ENCODE measurements at regions not wholly inside any gene's neighbourhood (a gene's known extent, or its start where the extent isn't known, plus 50 kb on each side); places are given as distances from the start of the nearest gene placed in this dataset.

DNA sequence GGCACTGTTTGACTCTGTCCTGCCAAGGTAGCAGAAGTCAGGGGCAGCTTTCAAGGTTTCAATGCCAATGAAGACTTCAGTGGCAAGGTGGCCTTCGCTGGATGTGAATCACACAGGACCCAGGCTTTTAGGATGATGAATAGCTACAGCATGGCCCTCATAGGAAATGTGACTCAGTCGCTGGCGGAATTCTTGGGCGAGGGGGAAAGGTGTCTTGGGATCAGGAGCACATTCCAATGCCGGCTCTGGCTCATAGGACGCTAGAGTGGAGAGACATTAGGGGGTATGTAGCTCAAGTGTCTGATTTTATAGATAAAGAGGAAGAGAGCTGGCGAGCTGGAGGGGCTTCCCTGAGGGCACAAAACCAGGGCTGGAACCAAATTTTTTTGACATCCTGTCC lies 68.6 kb downstream of the SMIM21 start:
- DNase-seq (ENCODE audit: low read depth in 2 of 2) = peak in 1 of 2 donors; percentile 10

DNA sequence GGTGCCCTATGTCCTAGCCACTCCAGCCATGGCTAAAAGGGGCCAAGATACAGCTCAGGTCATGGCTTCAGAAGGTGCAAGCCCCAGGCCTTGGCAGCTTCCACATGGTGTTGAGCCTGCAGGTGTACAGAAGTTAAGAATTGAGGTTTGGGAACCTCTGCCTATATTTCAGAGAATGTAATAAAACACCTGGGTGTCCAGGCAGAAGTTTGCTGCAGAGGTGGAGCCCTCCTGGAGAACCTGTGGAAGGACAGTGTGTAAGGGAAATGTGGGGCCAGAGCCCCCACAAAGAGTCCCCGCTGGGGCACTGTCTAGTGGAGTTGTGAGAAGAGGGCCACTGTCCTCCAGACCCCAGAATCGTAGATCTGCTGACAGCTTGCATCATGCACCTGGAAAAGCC lies 74.1 kb downstream of the SMIM21 start:
- DNase-seq (ENCODE audit: low read depth in 2 of 2) = no peak

DNA sequence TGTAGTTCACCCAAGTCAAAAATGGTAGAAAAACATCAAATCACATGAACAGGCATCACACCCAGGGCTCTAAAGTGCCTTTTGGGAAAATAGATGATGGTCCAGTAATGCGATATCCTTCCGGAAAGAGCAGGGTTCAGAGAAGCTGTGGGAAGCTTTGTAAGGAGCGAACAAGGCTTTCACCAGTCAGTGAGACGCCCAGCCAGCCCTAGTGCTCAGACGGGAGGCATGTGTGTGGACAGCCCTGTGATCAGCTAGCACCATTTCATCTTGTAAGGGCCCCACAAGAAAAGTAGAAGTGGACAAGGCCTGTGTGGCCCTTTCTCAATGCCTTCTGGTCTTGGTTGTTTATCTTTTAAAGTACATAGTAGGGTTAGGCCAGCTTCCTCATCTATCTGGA lies 76.1 kb downstream of the SMIM21 start:
- no peak for DNase-seq (ENCODE audit: low read depth in 2 of 2)

DNA sequence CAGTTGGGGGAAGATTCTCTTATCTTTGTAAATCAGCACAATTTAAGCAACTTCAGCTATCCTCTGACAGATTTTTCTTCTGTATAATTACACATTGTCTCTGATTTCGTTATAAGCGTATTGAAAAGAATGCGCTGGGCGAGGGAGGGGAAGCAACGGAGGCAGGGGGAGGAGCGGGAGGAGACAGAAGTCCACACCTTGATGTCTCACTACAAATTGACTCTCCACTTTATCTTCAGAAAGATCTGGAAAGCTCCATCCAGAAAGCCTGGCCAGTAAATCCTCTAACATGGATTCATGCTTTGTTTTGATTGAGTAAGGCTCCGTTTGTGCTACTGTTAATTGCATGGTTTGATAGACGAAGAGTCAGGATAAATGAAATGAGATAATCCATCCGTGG lies 76.6 kb downstream of the SMIM21 start:
- no peak for DNase-seq (ENCODE audit: low read depth in 2 of 2)

DNA sequence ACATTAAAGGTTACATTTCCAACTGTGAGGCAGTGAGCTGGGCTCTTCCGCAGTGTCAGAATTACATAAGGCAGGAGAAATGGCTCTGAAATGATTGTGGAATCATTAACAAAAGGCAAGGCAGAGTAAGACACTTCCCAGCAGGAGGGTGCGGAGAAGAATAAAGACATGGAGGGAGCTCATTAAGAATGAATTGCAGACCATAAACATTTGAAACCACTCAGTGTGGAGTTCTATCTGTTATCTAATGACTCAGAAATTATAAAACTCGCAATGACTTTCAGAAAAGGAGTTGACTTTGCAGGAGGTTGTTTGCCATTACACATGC lies 77.0 kb downstream of the SMIM21 start:
- no peak for DNase-seq (ENCODE audit: low read depth in 2 of 2)

DNA sequence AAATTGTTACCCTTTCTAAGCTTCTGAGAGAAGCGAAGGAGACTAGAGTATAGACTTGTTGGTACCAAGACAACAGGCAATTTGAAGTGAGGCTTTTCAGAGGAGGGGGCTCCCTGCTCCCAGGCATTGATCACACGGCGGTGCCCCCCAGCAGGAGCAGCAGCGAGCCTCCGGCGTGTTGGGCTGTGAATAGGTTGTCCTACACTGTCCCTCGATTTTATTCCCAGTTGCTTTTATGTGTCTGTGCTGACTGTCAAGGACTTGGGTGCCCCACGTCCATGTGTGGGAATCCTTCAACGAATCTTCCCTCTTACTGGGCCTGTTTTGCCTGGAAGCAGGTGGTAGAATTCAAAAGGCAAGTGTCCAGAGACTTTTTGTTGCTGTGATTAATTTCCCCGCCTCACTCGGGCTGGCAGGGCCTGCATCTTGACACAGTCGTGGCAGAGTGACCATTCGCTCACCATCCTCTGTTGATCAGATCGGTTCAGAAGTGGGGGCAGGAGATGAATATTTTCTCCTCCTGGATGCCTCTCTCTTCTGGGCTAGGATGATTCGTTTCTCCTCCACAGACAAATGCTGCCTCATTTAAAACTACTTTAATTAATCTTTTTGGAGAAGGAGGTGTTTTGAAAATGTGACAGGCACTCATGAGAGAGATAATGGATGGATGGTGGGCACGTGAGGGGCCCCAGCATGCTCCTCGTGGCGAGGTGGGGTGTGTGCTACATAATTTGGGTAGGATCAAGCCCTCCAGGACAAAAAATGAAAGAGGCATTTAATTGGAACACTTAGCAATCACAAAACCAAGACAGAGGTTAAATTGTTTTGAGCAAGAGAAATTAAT lies 77.6 kb downstream of the SMIM21 start:
- DNase-seq (ENCODE audit: low read depth in 2 of 2) = no peak

DNA sequence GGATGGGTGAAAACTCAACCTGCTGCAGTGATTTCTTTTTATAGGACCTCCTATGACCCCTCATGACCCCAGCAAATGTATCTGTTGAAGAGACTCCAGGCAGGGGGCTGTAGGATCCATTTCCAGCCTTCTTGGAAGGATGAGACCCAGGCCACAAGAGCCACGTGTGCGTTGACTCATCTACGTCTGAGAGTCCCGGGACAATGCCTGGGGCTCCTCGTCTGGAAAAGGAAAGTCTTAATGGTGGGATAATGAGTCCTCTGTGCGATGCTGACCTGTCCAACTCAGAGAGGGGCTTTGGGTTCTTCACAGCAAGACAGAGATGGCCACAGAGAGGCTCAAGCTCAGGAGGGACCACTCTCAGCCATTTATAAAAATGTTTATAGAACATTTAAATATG lies 80.8 kb downstream of the SMIM21 start:
- no peak for DNase-seq (ENCODE audit: low read depth in 2 of 2)

DNA sequence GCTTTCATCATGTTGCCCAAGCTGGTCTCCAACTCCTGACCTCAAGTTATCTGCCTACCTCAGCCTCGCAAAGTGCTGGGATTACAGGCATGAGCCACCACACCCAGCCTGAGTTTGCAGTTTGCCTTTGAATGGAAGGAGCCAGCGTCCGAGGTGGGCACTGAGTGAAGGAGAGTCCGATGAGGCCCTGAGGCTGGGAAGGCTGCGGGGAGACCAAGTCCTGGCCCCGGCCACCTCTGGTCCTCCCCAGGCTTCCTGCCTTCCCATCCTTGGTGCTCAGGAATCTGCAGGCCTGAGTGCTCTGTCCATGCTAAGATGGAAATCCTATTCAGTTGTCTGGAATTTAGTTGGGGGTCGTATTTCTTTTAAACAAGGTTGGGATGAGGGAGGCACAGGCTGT lies 82.9 kb downstream of the SMIM21 start:
- no peak for DNase-seq (ENCODE audit: low read depth in 2 of 2)

DNA sequence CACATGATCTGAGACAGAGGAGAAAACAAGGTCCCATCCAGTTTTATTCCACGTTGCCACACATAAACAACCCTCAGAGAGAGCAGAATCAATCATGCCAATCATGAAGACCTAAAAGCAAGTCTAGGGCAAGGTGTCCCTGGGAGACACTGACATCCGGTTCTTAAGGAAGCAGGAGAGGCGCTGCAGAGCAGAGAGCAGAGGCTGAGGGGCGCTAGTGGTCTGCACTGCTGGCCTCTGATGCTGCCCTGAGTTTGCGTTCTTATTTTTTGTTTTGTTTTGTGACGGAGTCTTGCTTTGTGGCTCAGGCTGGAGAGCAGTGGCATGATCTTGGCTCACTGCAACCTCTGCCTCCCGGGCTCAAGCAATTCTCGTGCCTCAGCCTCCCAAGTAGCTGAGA lies 83.3 kb downstream of the SMIM21 start:
- DNase-seq (ENCODE audit: low read depth in 2 of 2) = no peak

DNA sequence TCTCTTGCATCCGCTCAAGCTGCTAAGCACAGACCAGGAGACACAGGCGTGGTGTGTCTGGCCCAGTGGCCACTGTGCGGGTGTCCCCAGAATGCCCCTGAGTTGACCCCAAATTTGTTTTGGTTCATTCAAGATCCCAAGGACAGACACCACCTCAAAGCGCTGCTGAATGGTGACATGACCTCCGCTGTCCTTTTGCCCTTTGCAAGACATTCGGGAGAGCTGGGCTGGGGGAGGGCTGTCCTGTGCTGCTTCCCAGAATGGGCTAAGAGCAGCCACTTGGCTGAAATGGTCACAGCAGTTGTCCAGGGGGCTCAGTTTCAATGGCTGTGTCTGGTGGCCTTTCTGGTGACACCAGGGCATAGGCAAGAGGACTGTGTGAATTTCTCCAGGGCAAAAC lies 84.1 kb downstream of the SMIM21 start:
- DNase-seq (ENCODE audit: low read depth in 2 of 2) = no peak

DNA sequence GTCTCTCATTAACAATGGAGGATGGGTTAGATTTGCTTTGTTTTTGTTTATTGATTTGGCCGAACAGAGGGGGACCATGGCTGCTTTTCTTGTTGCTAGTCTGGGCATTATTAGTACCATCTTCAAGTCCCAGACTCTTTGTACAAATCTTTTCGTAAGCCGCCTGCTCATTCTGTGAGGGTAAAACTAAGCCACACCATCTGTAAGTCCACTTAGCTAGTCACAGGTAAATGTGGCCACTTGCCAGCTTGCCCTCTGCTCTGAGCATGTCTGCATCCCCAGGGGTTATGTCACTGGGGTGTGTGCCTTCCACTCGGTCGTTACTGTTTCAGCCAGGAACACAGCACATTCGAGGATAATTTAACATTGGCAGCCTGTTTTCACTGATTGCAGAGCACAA lies 85.6 kb downstream of the SMIM21 start:
- DNase-seq (ENCODE audit: low read depth in 2 of 2) = no peak

DNA sequence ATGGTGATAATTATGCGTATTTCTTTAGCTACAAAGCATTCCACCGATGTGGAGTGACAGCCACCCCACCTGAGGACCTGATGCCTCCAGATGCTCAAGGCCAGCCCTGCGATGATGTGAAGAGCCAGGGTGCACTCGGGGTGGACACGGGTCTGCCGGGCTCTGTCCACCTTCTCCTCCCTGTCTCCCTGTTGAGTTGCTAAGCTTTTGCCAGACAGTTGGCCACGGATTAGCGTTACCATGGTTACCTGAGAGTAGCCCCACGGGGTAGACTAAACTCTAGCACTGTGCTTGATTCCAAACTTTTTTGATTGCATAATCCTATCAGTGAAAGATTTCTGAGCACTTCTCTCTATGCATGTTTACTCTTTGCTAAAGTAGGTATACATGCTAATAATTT lies 86.2 kb downstream of the SMIM21 start:
- DNase-seq (ENCODE audit: low read depth in 2 of 2) = no peak

DNA sequence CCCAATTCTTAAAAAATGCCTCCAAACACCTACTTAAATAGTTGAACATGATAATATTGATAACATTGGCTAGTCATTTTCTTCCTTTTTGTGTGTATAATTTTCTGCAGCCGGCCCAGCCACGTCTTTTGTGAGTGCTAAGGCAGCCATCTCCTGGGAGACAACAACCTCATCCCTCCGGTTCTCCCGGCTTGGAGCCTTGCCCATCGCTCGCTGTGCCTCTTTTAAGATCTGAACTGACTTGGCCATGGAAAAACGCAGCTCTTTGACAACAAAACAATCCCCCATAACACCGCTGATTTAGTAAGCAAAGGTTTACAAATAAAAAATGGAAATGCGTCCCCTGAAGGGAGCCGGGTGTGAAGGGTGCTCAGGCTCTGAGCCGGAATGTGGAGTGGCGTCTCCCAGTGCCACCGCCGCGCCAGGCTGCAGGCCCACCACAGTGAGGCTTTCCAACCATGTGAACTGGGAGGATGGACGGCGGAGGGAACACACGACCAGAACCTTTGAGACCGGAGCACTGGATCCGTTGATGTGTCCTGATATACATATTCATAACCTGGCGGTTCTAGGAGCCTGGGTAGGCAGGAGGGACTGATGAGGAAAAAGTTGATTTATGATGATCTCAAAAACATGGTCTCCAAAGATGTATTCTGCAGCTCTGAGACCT lies 87.4 kb downstream of the SMIM21 start:
- DNase-seq (ENCODE audit: low read depth in 2 of 2) = no peak

Data from lung microvascular endothelial cell (primary cell).